ENCODE measurements at regions not wholly inside any gene's neighbourhood (a gene's known extent, or its start where the extent isn't known, plus 50 kb on each side); places are given as distances from the start of the nearest gene placed in this dataset.

GRCh38 chrX:25858273-25858880, 279.8 kb upstream of the MAGEB18 start:
- CTCF ChIA-PET (ENCODE audit: unreplicated experiment), result no interaction called here
- Histone ChIP-seq H3K79me2 (ENCODE audit: insufficient read depth, low read depth, low read length) (no peaks in the 10 kb centered on the region), H4K20me1 (ENCODE audit: insufficient read depth, low read length) (no peaks in the 10 kb centered on the region), H3K9me2 (ENCODE audit: insufficient read depth, low read length) (no peaks in the 10 kb centered on the region), H3K27ac (ENCODE audit: low read depth, low read length, poor library complexity, severe bottlenecking) (no peak overlapping the region), H3K4me1 (ENCODE audit: insufficient read depth, low read length, poor library complexity, severe bottlenecking) (no peaks in the 10 kb centered on the region), H3K4me2 (ENCODE audit: low read length) (no peak overlapping the region), H2AFZ (ENCODE audit: low read length) (no peak overlapping the region), H3K9me3 (ENCODE audit: low read length) (no peaks in the 10 kb centered on the region), H3K4me3 (ENCODE audit: low read depth, low read length, poor library complexity, severe bottlenecking) (no peak overlapping the region), H3K36me3 (ENCODE audit: insufficient read depth, low read length) (no peaks in the 10 kb centered on the region)
- POLR2A ChIA-PET, result no interaction called here
- no peak for DNase-seq (ENCODE audit: low spot score)
- TF ChIP-seq EZH2phosphoT487 (IDR thresholded peaks at IDR 0.05; ENCODE audit: borderline replicate concordance, low read depth, low read length) (no peak), CTCF (conservative IDR thresholded peaks at IDR 0.05; ENCODE audit: low read length) (no peak)
- intact Hi-C loops (cut with micrococcal nuclease; ENCODE audit: unreplicated experiment), result no loop called here
- no TSS peak for BruUV-seq (replicated peaks)

GRCh38 chrX:25860322-25860721, 277.8 kb upstream of the MAGEB18 start:
- no TSS peak for BruUV-seq (replicated peaks)

More at GRCh38 chrX:25860322-25860721, 277.8 kb upstream of the MAGEB18 start:
- no peak overlapping the region for H3K4me3 ChIP-seq (ENCODE audit: low read depth, low read length, poor library complexity, severe bottlenecking)
- no peak overlapping the region for H3K27ac ChIP-seq (ENCODE audit: low read depth, low read length, poor library complexity, severe bottlenecking)
- no peak overlapping the region for H2AFZ ChIP-seq (ENCODE audit: low read length)
- CTCF ChIA-PET (ENCODE audit: unreplicated experiment), result no interaction called here
- H3K4me1 ChIP-seq (ENCODE audit: insufficient read depth, low read length, poor library complexity, severe bottlenecking), result no peaks in the 10 kb centered on the region
- no peaks in the 10 kb centered on the region for H4K20me1 ChIP-seq (ENCODE audit: insufficient read depth, low read length)
- H3K36me3 ChIP-seq (ENCODE audit: insufficient read depth, low read length), result no peaks in the 10 kb centered on the region
- no peak for DNase-seq (ENCODE audit: low spot score)
- POLR2A ChIA-PET, result no interaction called here
- no peaks in the 10 kb centered on the region for H3K9me3 ChIP-seq (ENCODE audit: low read length)
- H3K79me2 ChIP-seq (ENCODE audit: insufficient read depth, low read depth, low read length), result no peaks in the 10 kb centered on the region
- intact Hi-C loops (cut with micrococcal nuclease; ENCODE audit: unreplicated experiment), result no loop called here
- no peak for TF ChIP-seq CTCF (conservative IDR thresholded peaks at IDR 0.05; ENCODE audit: low read length)
- no peak for TF ChIP-seq EZH2phosphoT487 (IDR thresholded peaks at IDR 0.05; ENCODE audit: borderline replicate concordance, low read depth, low read length)
- H3K9me2 ChIP-seq (ENCODE audit: insufficient read depth, low read length), result no peaks in the 10 kb centered on the region
- no peak overlapping the region for H3K4me2 ChIP-seq (ENCODE audit: low read length)
